ENCODE measurements at regions not wholly inside any gene's neighbourhood (a gene's known extent, or its start where the extent isn't known, plus 50 kb on each side); places are given as distances from the start of the nearest gene placed in this dataset.

GRCh38 chr4:75158451-75158850 lies 225.5 kb downstream of the PARM1 start:
- no peaks in the 10 kb centered on the region for H3K27me3 ChIP-seq

GRCh38 chr4:75154994-75155393 lies 222.1 kb downstream of the PARM1 start:
- H3K27me3 ChIP-seq, result no peaks in the 10 kb centered on the region
- intact Hi-C loops (cut with DNase I), result no loop called here
- no peak overlapping the region for H3K4me3 ChIP-seq
- TF ChIP-seq CTCF (IDR thresholded peaks at IDR 0.05), result no peak
- no peaks in the 10 kb centered on the region for H3K9me3 ChIP-seq
- ATAC-seq, result no peak
- H3K4me1 ChIP-seq, result no peaks in the 10 kb centered on the region
- no peak overlapping the region for H3K27ac ChIP-seq
- DNase-seq, result no peak
- no peaks in the 10 kb centered on the region for H3K36me3 ChIP-seq

More at GRCh38 chr4:75158451-75158850, 225.5 kb downstream of the PARM1 start:
- ATAC-seq, result no peak
- H3K9me3 ChIP-seq, result no peaks in the 10 kb centered on the region
- H3K4me3 ChIP-seq, result no peak overlapping the region
- H3K36me3 ChIP-seq, result no peaks in the 10 kb centered on the region
- TF ChIP-seq CTCF (IDR thresholded peaks at IDR 0.05), result no peak
- intact Hi-C loops (cut with DNase I), result no loop called here
- H3K27ac ChIP-seq, result no peak overlapping the region
- no peak for DNase-seq
- no peaks in the 10 kb centered on the region for H3K4me1 ChIP-seq

- Histone ChIP-seq H3K27me3 (no peaks in the 10 kb centered on the region), H3K4me1 (no peaks in the 10 kb centered on the region), H3K27ac (no peak overlapping the region), H3K4me3 (no peak overlapping the region), H3K9me3 (no peaks in the 10 kb centered on the region), H3K36me3 (no peaks in the 10 kb centered on the region)
- ATAC-seq, result no peak
- TF ChIP-seq CTCF (IDR thresholded peaks at IDR 0.05), result no peak
- intact Hi-C loops (cut with DNase I), result no loop called here
- no peak for DNase-seq
These were observed 213.3 kb downstream of the PARM1 start for GRCh38 chr4:75146223-75146622.

GRCh38 chr4:75144475-75144874 lies 211.6 kb downstream of the PARM1 start:
- no peak overlapping the region for H3K27ac ChIP-seq
- H3K36me3 ChIP-seq, result no peaks in the 10 kb centered on the region
- H3K9me3 ChIP-seq, result no peaks in the 10 kb centered on the region
- DNase-seq, result no peak
- no peak overlapping the region for H3K4me3 ChIP-seq
- intact Hi-C loops (cut with DNase I), result no loop called here
- H3K4me1 ChIP-seq, result no peaks in the 10 kb centered on the region
- no peak for ATAC-seq
- no peaks in the 10 kb centered on the region for H3K27me3 ChIP-seq
- TF ChIP-seq CTCF (IDR thresholded peaks at IDR 0.05), result no peak

- H3K4me3 ChIP-seq, result no peak overlapping the region
- DNase-seq (no peak), ATAC-seq (no peak)
- H3K27ac ChIP-seq, result no peak overlapping the region
- no peaks in the 10 kb centered on the region for H3K4me1 ChIP-seq
- TF ChIP-seq CTCF (IDR thresholded peaks at IDR 0.05), result no peak
- H3K9me3 ChIP-seq, result no peaks in the 10 kb centered on the region
- H3K27me3 ChIP-seq, result no peaks in the 10 kb centered on the region
- intact Hi-C loops (cut with DNase I), result no loop called here
- no peaks in the 10 kb centered on the region for H3K36me3 ChIP-seq
These were observed 209.9 kb downstream of the PARM1 start for GRCh38 chr4:75142850-75143249.

- H3K4me3 ChIP-seq, result no peak overlapping the region
- no peak for TF ChIP-seq CTCF (IDR thresholded peaks at IDR 0.05)
- DNase-seq, result no peak
- H3K9me3 ChIP-seq, result no peaks in the 10 kb centered on the region
- intact Hi-C loops (cut with DNase I), result no loop called here
- no peak for ATAC-seq
- no peaks in the 10 kb centered on the region for H3K36me3 ChIP-seq
- H3K27me3 ChIP-seq, result no peaks in the 10 kb centered on the region
- H3K4me1 ChIP-seq, result no peaks in the 10 kb centered on the region
- no peak overlapping the region for H3K27ac ChIP-seq
These were observed 209.5 kb downstream of the PARM1 start for GRCh38 chr4:75142382-75142781.

All from upper lobe of right lung (tissue), 1 donor.